ENCODE measurements at regions not wholly inside any gene's neighbourhood (a gene's known extent, or its start where the extent isn't known, plus 50 kb on each side); places are given as distances from the start of the nearest gene placed in this dataset.

GRCh38 chr2:126437016-126437415 lies 218.9 kb upstream of the GYPC start:
- H3K27ac Mint-ChIP-seq: no peak overlapping the region
- no peaks in the 10 kb centered on the region for H3K4me1 Mint-ChIP-seq
- peaks cover 5% of the 10 kb centered on the region; the same call in 1 of the 2 replicates for H3K27me3 Mint-ChIP-seq (ENCODE audit: low read depth)
- DNase-seq (ENCODE audit: low spot score) (no peak), ATAC-seq (no peak)
- H3K4me3 Mint-ChIP-seq: no peak overlapping the region
- peaks cover 94% of the 10 kb centered on the region for H3K9me3 Mint-ChIP-seq
- H3K36me3 Mint-ChIP-seq: peaks cover 70% of the 10 kb centered on the region
- TF ChIP-seq, protein P1, sequence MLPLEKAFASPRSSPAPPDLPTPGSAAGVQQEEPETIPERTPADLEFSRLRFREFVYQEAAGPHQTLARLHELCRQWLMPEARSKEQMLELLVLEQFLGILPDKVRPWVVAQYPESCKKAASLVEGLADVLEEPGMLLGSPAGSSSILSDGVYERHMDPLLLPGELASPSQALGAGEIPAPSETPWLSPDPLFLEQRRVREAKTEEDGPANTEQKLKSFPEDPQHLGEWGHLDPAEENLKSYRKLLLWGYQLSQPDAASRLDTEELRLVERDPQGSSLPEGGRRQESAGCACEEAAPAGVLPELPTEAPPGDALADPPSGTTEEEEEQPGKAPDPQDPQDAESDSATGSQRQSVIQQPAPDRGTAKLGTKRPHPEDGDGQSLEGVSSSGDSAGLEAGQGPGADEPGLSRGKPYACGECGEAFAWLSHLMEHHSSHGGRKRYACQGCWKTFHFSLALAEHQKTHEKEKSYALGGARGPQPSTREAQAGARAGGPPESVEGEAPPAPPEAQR (CRISPR knock-in tag; IDR thresholded peaks at IDR 0.05): no peak
- TF ChIP-seq SP1 (CRISPR knock-in tag; conservative IDR thresholded peaks at IDR 0.05): no peak
- POLR2A ChIA-PET: no interaction called here
- CTCF ChIA-PET: no interaction called here

- ChIA-PET POLR2A (no interaction called here), CTCF (no interaction called here)
- Mint-ChIP-seq H3K27me3 (ENCODE audit: low read depth) (peaks cover 6% of the 10 kb centered on the region), H3K4me1 (no peaks in the 10 kb centered on the region), H3K4me3 (no peak overlapping the region), H3K9me3 (peaks cover 85% of the 10 kb centered on the region), H3K36me3 (peaks cover 64% of the 10 kb centered on the region), H3K27ac (no peak overlapping the region)
- ATAC-seq (no peak), DNase-seq (ENCODE audit: low spot score) (no peak)
- TF ChIP-seq NFYB (CRISPR knock-in tag; conservative IDR thresholded peaks at IDR 0.05; ENCODE audit: low read depth) (no peak), ZNF396 (CRISPR knock-in tag; IDR thresholded peaks at IDR 0.05; ENCODE audit: borderline replicate concordance) (no peak)
Measured at GRCh38 chr2:126444512-126444911, 211.4 kb upstream of the GYPC start.

DNA sequence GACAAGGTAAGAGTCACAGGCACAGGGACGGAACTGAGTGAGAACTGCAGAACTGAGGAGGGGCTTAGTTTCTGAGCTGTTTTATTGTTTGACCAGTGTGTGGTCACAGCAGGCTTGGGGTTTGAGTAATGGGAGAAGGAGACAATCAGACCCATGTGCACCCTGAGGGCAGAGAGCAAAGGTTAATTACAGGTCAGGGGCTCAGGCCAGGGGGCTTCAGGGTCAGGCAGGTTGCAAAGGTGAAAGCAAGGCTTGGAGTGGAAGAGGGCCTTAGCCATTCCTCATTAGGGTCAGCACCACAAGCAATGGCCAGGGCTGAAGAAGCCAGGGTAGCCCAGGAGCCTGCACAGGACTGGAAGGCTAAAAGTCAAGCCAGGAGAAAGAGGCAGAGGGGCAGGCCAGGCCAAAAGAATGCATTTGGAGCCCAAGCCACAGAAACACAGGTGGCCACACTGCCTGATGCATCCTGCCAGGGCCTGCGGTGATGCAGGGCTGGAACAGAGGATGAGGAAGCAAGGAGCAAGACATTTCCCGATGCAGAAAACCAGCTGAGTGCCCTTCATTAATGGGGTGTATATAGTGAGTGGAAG lies 209.8 kb upstream of the GYPC start:
- ChIA-PET CTCF (no interaction called here), POLR2A (interaction anchor here (0.7 kb wide), 1 partner anchor 169 kb away, joined by 6 read pairs; no protein-coding TSS in a partner anchor)
- Mint-ChIP-seq H3K27ac (no peak overlapping the region), H3K36me3 (peaks cover 58% of the 10 kb centered on the region), H3K4me1 (no peaks in the 10 kb centered on the region), H3K27me3 (ENCODE audit: low read depth) (peaks cover 6% of the 10 kb centered on the region), H3K4me3 (no peak overlapping the region), H3K9me3 (peaks cover 79% of the 10 kb centered on the region)
- no peak for DNase-seq (ENCODE audit: low spot score)
- ATAC-seq: no peak; the same call in 1 of the 2 replicates
- TF ChIP-seq PREB (CRISPR knock-in tag; IDR thresholded peaks at IDR 0.05; ENCODE audit: borderline replicate concordance) (no peak), ELF4 (CRISPR knock-in tag; IDR thresholded peaks at IDR 0.05; ENCODE audit: low read depth) (no peak), ZNF121 (CRISPR knock-in tag; IDR thresholded peaks at IDR 0.05) (no peak), SMAD3 (CRISPR knock-in tag; IDR thresholded peaks at IDR 0.05; ENCODE audit: borderline replicate concordance) (no peak)

DNA sequence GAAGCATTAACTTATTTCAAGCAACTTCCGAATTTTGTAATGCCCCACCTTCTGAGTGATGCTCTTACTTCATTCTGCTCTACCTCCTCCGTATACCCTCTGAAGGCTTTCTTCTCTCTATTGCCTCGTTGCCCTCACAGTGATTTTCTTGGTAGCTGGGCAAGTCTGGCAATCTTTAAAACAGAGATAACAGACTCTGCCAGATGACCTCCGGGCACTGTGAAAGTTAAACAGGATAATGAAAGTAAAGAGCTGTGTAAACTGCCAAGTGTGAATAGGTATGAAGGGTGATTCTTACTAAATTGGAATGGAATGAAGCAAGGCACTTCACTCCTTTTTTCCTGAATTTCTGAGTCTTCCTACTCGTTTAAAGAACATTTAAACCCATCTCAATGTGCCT lies 207.3 kb upstream of the GYPC start:
- CTCF ChIA-PET: no interaction called here
- Mint-ChIP-seq H3K4me3 (no peak overlapping the region), H3K36me3 (peaks cover 41% of the 10 kb centered on the region), H3K27ac (no peak overlapping the region), H3K4me1 (no peaks in the 10 kb centered on the region), H3K27me3 (ENCODE audit: low read depth) (no peaks in the 10 kb centered on the region; the same call in 1 of the 2 replicates), H3K9me3 (peaks cover 56% of the 10 kb centered on the region)
- DNase-seq (ENCODE audit: low spot score): no peak
- TF ChIP-seq ZNF396 (CRISPR knock-in tag; IDR thresholded peaks at IDR 0.05; ENCODE audit: borderline replicate concordance) (no peak), NFE2L1 (CRISPR knock-in tag; IDR thresholded peaks at IDR 0.05) (no peak), SP1 (CRISPR knock-in tag; conservative IDR thresholded peaks at IDR 0.05) (no peak), NR1H2 (CRISPR knock-in tag; IDR thresholded peaks at IDR 0.05) (no peak), ZNF263 (CRISPR knock-in tag; IDR thresholded peaks at IDR 0.05; ENCODE audit: low read depth) (no peak), NR2C2 (CRISPR knock-in tag; IDR thresholded peaks at IDR 0.05) (no peak), TEAD1 (CRISPR knock-in tag; IDR thresholded peaks at IDR 0.05) (no peak), CBFB (CRISPR knock-in tag; IDR thresholded peaks at IDR 0.05; ENCODE audit: low read depth) (no peak), HMGA2 (CRISPR knock-in tag; IDR thresholded peaks at IDR 0.05) (no peak), ZNF512 (CRISPR knock-in tag; IDR thresholded peaks at IDR 0.05; ENCODE audit: borderline replicate concordance) (no peak), ZNF671 (CRISPR knock-in tag; IDR thresholded peaks at IDR 0.05) (no peak)
- TF ChIP-seq, protein P1 (CRISPR knock-in tag; IDR thresholded peaks at IDR 0.05): no peak
- POLR2A ChIA-PET: no interaction called here
- no peak for ATAC-seq

Data from WTC11 (cell line).